Adrenal gland (tissue), 5 donors: ENCODE measurements at regions not wholly inside any gene's neighbourhood (a gene's known extent, or its start where the extent isn't known, plus 50 kb on each side); places are given as distances from the start of the nearest gene placed in this dataset.

ENCODE experiments used
- POLR2A ChIP-seq, 2 donors: fragments of 450-650 bp; IDR thresholded peaks; one replicate each; pipeline ENCODE4 v1.6.1; 2017; ENCODE audit warnings: antibody characterized with exemption in 2 of 2, mild to moderate bottlenecking in 2 of 2, moderate library complexity in 1 of 2
- TF ChIP-seq, protein P1 (sequence below), 6 experiments: fragments of 450-650 bp in 4 of 6; fragments of 200-600 bp in 2 of 6; sonication (generic) in 1 of 6; IDR thresholded peaks; 1 replicate in 5 of 6; 2 replicates in 1 of 6; pipeline versions ENCODE4 v1.5.1 to v1.8.0; 2016 to 2021; ENCODE audit warnings: antibody characterized with exemption in 6 of 6, mild to moderate bottlenecking in 2 of 6, moderate library complexity in 1 of 6
- donor health status: DM: no; HTN: no; CAD: no.

DNA sequence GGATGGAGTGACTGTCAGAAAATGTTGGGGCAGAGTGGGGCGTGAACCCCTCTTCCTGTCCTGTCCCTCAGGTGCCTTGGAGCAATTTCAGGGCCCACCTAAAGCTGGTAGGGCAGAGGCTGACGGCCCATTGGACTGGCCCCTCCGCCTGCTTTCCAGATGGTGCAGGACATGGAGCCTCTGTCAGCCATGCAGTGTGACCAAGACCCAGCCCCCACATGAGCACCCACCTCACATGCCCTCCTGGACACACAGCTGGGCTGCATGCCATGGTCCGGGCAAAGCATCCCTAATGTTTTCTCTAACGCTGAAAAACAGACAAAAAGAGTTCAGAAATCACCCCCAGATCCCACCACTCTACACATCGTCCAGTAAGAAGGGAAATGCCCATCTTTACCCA, 51.3 kb upstream of the PSAP start:
- TF ChIP-seq, protein P1, sequence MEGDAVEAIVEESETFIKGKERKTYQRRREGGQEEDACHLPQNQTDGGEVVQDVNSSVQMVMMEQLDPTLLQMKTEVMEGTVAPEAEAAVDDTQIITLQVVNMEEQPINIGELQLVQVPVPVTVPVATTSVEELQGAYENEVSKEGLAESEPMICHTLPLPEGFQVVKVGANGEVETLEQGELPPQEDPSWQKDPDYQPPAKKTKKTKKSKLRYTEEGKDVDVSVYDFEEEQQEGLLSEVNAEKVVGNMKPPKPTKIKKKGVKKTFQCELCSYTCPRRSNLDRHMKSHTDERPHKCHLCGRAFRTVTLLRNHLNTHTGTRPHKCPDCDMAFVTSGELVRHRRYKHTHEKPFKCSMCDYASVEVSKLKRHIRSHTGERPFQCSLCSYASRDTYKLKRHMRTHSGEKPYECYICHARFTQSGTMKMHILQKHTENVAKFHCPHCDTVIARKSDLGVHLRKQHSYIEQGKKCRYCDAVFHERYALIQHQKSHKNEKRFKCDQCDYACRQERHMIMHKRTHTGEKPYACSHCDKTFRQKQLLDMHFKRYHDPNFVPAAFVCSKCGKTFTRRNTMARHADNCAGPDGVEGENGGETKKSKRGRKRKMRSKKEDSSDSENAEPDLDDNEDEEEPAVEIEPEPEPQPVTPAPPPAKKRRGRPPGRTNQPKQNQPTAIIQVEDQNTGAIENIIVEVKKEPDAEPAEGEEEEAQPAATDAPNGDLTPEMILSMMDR (IDR thresholded peaks at IDR 0.05): no peak
- no peak for TF ChIP-seq POLR2A (IDR thresholded peaks at IDR 0.05)
